ENCODE measurements at regions not wholly inside any gene's neighbourhood (a gene's known extent, or its start where the extent isn't known, plus 50 kb on each side); places are given as distances from the start of the nearest gene placed in this dataset.

DNA sequence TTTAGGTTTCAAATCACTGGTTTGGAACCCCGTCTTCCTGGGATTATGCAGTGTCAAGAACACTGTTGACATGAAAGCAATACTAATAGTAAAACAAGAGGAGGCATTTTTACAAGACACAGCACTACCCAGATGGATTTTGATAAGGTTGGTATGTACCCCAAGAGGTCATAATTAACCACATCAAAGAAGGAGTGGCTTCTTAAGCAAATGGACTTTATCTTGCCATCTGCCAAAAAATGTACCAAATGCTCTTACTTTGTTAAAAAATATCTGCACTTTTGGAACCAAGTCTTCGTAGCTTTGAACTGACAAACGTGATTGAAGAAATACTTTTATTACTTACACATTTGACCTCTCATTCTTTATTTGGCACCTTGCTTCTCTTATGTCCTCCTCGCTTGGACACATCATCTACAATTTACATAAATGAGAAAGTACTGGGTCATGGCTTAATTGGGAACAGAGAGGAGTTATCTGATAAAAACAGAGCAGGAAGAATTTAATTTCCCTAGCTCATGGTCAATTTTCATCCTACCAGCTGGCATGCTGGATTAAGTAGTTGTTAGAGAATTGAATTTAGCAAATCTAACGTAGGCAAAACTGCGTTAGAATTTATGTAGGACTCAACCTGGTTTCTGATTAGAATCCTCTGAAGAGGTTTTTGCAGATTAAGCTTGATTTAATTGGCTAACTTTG, 54.5 kb upstream of the PRICKLE1 start:
- TF ChIP-seq POLR2A (IDR thresholded peaks at IDR 0.05): no peak
- TF ChIP-seq, protein P1, sequence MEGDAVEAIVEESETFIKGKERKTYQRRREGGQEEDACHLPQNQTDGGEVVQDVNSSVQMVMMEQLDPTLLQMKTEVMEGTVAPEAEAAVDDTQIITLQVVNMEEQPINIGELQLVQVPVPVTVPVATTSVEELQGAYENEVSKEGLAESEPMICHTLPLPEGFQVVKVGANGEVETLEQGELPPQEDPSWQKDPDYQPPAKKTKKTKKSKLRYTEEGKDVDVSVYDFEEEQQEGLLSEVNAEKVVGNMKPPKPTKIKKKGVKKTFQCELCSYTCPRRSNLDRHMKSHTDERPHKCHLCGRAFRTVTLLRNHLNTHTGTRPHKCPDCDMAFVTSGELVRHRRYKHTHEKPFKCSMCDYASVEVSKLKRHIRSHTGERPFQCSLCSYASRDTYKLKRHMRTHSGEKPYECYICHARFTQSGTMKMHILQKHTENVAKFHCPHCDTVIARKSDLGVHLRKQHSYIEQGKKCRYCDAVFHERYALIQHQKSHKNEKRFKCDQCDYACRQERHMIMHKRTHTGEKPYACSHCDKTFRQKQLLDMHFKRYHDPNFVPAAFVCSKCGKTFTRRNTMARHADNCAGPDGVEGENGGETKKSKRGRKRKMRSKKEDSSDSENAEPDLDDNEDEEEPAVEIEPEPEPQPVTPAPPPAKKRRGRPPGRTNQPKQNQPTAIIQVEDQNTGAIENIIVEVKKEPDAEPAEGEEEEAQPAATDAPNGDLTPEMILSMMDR (IDR thresholded peaks at IDR 0.05): no peak

All from vagina (tissue), 2 donors.